Fibroblast of mammary gland (primary cell): ENCODE measurements at regions not wholly inside any gene's neighbourhood (a gene's known extent, or its start where the extent isn't known, plus 50 kb on each side); places are given as distances from the start of the nearest gene placed in this dataset.

Source experiments
- DNase-seq: peaks from one replicate; pipeline ENCODE4 v3.0.0-alpha.2; 2010; ENCODE audit warnings: low read depth
- H3K4me3 ChIP-seq: 2 replicates; pipeline ENCODE4 v1.5.1; 2011; ENCODE audit warnings: low read depth, mild to moderate bottlenecking, low read length, moderate library complexity; ENCODE audit not compliant: control insufficient read depth
- TF ChIP-seq, protein P1 (sequence below): conservative IDR thresholded peaks from 2 replicates; pipeline ENCODE4 v1.5.1; 2011; ENCODE audit warnings: low read depth, low read length, inconsistent platforms; ENCODE audit not compliant: control insufficient read depth, insufficient read depth

DNA sequence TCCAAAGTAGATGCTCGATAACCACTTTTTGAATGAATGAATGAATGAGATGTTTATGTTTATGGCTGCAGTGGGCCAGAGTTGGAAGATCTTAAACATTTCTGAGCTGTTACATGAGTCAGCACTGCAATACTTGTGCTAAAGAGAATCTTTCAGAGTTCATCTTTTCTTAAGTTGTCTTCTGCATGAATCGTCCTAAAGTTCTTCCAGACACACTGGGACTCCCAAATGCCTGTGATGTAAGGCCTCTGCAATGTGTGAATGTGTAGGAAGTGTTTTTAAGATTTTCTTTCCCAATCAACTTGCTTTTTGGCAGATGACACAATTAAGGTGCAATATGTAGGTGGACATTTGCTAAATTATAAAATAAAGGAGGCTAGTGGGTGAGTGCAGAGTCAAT, 50.3 kb upstream of the TRIM9 start:
- DNase-seq = peak; percentile 55
- no peak overlapping the region for H3K4me3 ChIP-seq
- TF ChIP-seq, protein P1, sequence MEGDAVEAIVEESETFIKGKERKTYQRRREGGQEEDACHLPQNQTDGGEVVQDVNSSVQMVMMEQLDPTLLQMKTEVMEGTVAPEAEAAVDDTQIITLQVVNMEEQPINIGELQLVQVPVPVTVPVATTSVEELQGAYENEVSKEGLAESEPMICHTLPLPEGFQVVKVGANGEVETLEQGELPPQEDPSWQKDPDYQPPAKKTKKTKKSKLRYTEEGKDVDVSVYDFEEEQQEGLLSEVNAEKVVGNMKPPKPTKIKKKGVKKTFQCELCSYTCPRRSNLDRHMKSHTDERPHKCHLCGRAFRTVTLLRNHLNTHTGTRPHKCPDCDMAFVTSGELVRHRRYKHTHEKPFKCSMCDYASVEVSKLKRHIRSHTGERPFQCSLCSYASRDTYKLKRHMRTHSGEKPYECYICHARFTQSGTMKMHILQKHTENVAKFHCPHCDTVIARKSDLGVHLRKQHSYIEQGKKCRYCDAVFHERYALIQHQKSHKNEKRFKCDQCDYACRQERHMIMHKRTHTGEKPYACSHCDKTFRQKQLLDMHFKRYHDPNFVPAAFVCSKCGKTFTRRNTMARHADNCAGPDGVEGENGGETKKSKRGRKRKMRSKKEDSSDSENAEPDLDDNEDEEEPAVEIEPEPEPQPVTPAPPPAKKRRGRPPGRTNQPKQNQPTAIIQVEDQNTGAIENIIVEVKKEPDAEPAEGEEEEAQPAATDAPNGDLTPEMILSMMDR = no peak

DNA sequence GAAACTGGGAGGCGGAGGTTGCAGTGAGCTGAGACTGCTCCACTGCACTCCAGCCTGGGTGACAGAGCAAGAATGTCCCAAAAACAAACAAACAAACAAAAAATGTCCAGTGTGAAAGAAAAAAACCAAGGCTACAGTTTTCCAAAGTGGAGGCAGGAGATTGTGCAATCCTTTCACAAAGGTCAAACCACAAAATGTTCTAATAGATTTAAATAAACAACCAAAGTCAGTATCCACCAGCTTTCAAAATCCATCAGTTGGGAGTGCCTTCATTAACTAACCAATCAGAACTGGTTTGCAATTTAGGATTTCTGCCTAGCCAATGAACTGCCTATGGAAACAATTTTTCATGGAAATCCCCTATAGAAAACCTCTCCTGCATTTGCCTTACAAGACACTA, 52.3 kb upstream of the TRIM9 start:
- no peak overlapping the region for H3K4me3 ChIP-seq

DNA sequence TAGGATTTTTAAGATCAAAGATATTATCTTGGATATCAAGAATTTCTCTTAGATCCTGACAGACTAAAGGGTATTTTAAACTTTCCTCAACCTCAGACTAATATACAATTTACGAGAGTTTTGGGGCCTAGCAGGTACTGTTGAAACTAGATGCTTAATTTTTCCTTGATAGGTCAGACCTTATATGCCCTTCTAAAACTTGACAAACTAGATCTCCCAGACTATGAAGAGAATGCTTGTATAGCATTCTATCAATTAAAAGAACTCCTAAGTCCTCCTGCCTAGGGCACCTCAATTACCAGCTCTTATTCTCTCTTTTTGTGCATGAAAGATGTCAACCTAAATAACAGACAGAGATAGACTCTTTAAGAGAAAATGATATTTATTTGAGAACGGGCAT, 60.4 kb upstream of the TRIM9 start:
- no peak for DNase-seq
- TF ChIP-seq, protein P1 = no peak
- H3K4me3 ChIP-seq = no peak overlapping the region

More for the DNA sequence above, 52.3 kb upstream of the TRIM9 start:
- DNase-seq = peak; percentile 85
- TF ChIP-seq, protein P1 = no peak

DNA sequence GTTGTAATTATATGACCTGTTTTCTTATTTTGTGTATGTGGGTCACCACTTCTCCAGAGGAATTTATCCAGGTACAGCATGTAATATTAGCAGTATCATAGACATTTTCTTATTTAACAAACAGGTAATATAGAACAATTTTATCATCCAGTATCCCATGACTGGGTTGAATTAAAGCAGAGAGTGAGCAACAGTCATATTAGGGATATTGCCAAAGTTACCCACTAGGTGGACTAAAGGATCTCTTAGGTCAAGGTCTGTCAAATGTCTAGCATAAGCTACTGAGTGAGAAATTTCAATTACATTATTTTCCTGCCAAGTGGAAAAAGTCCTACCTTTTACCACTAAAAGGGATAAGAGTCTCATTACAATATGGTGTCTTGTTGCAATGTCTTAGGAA, 62.1 kb upstream of the TRIM9 start:
- H3K4me3 ChIP-seq = no peak overlapping the region
- DNase-seq = peak; percentile 56
- TF ChIP-seq, protein P1 = peak; percentile 58

DNA sequence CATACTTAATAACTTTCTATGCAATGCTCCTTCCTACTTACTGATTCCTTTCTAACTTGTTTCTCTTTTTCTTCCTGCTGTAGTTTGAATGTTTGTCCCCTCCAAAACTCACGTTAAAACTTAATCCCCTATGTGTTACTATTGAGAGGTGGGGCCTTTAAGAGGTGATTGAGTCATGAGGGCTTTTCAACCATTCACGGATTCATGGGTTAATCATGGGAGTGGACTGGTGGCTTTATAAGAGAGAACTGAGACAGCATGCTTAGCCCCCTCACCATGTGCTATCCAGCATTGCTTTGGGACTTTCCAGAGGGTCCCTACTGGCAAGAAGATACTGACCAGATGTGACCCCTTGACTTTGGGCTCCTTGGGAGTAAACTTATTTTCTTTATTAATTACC, 66.0 kb upstream of the TRIM9 start:
- DNase-seq = no peak
- TF ChIP-seq, protein P1 = no peak
- H3K4me3 ChIP-seq = no peak overlapping the region

DNA sequence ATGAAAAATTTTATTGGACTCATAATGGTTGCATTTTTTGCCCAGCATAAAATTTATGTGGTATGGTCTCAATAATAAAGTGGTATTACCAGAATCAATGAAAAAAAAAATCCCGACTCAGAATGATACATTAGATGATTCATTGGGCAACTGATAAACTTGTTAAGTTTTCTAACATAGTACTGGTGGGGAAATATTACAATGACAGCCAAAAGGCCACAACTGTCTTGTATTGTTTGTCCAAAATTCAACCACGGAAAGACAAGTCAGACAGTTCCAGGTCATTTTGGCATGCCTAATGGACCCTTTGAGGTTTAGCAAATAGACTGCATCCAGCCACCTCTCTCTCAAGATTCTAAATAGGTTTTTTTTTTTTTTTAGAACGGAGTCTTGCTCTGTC, 70.5 kb upstream of the TRIM9 start:
- TF ChIP-seq, protein P1 = no peak
- H3K4me3 ChIP-seq = no peak overlapping the region
- peak; percentile 39 for DNase-seq

DNA sequence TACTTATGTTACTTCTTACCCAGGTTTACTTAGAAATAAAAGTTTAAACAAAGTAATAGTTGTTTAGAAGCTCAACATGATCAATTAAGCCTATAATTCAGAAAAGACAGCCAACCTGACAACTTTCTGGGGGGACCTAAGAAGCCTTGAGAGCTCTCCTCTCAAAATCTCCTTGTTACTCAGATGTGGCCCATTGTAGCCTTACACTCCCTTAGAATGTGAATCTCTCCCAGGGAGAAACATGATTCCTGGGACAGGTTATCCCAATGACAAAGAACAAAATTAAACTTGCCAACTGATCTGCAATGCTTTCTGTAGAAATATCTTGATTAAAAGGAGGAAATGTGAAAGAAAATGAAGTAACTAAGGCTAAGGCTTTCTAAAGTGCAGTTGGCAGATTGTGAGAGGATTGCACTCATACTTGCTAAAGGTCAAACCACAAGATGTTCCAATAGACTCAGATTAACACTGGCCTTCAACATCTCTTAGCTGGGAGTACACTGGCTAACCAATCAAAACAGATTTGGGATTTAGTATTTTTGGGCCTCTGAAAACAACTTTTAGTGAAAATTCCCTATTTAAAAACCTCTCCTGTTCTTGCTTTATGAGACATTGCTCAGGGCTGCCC, 72.3 kb upstream of the TMX1 start:
- H3K4me3 ChIP-seq = no peak overlapping the region
- TF ChIP-seq, protein P1 = no peak
- DNase-seq = peak; percentile 80
